CD14-positive monocyte (primary cell): ENCODE measurements at regions not wholly inside any gene's neighbourhood (a gene's known extent, or its start where the extent isn't known, plus 50 kb on each side); places are given as distances from the start of the nearest gene placed in this dataset.

ENCODE experiments used
- DNase-seq, 3 donors: peaks; one replicate each; pipeline ENCODE4 v3.0.0-alpha.2; 2011 to 2022
- H2AFZ ChIP-seq: 2 replicates; pipeline ENCODE4 v1.6.0; 2012; ENCODE audit warnings: mild to moderate bottlenecking, low read depth, low read length, inconsistent platforms; ENCODE audit not compliant: insufficient read depth, poor library complexity, severe bottlenecking
- H3K27ac ChIP-seq, 2 donors: 1 replicate in 1 of 2; 2 replicates in 1 of 2; pipeline ENCODE4 v1.5.1; 2012 to 2013; ENCODE audit warnings: low read length in 2 of 2, control low read depth in 1 of 2, inconsistent platforms in 1 of 2, low read depth in 1 of 2, mild to moderate bottlenecking in 1 of 2
- H3K27me3 ChIP-seq, 2 donors: one replicate each; pipeline versions ENCODE4 v1.6.0 to v1.6.1; 2011 to 2013; ENCODE audit warnings: low read length in 2 of 2; ENCODE audit not compliant: control insufficient read depth in 2 of 2, insufficient read depth in 2 of 2
- H3K36me3 ChIP-seq, 2 donors: replicated peaks in 1 of 2; 1 replicate in 1 of 2; 2 replicates in 1 of 2; pipeline versions ENCODE4 v1.5.1 to v1.6.1; 2012 to 2013; ENCODE audit warnings: low read length in 2 of 2, control low read depth in 1 of 2, inconsistent platforms in 1 of 2, mild to moderate bottlenecking in 1 of 2; ENCODE audit not compliant: insufficient read depth in 2 of 2, control insufficient read depth in 1 of 2
- H3K4me1 ChIP-seq, 2 donors: 1 replicate in 1 of 2; 2 replicates in 1 of 2; pipeline versions ENCODE4 v1.5.1 to v1.6.1; 2012 to 2013; ENCODE audit warnings: low read length in 2 of 2, control low read depth in 1 of 2, inconsistent platforms in 1 of 2, mild to moderate bottlenecking in 1 of 2, moderate library complexity in 1 of 2; ENCODE audit not compliant: insufficient read depth in 2 of 2, control insufficient read depth in 1 of 2
- H3K4me2 ChIP-seq: replicated peaks from 2 replicates; pipeline ENCODE3; 2012; ENCODE audit warnings: low read length, moderate library complexity, mild to moderate bottlenecking; ENCODE audit not compliant: poor library complexity, severe bottlenecking; ENCODE audit errors: extremely low read depth
- H3K4me3 ChIP-seq, 3 experiments: fragments of 200-600 bp in 1 of 3; sonication (generic) in 1 of 3; replicated peaks in 1 of 3; 1 replicate in 2 of 3; 2 replicates in 1 of 3; pipeline ENCODE4 v1.5.1; 2011 to 2013; ENCODE audit warnings: low read length in 3 of 3, mild to moderate bottlenecking in 3 of 3, control low read depth in 2 of 3, low read depth in 2 of 3, inconsistent platforms in 1 of 3, moderate library complexity in 1 of 3
- H3K79me2 ChIP-seq: 2 replicates; pipeline ENCODE4 v1.6.0; 2012; ENCODE audit warnings: mild to moderate bottlenecking, control low read depth, inconsistent platforms, low read length, moderate library complexity; ENCODE audit not compliant: insufficient read depth
- H3K9ac ChIP-seq: 2 replicates; pipeline ENCODE4 v1.6.0; 2017; ENCODE audit warnings: low read length, mild to moderate bottlenecking; ENCODE audit not compliant: insufficient read depth, poor library complexity, severe bottlenecking
- H3K9me3 ChIP-seq, 2 donors: replicated peaks in 1 of 2; 1 replicate in 1 of 2; 2 replicates in 1 of 2; pipeline versions ENCODE4 v1.5.1 to v1.6.1; 2012 to 2013; ENCODE audit warnings: low read length in 2 of 2, control low read depth in 1 of 2; ENCODE audit not compliant: control insufficient read depth in 1 of 2, insufficient read depth in 1 of 2
- H4K20me1 ChIP-seq: 2 replicates; pipeline ENCODE4 v1.6.0; 2012; ENCODE audit warnings: mild to moderate bottlenecking, low read length, control low read depth, moderate library complexity; ENCODE audit not compliant: insufficient read depth
- H3K27ac Mint-ChIP-seq, 7 donors: one replicate each; pipeline ENCODE4 v1.8.0; 2020; ENCODE audit warnings: mild to moderate bottlenecking in 7 of 7, mixed read lengths in 7 of 7, moderate library complexity in 6 of 7, inconsistent platforms in 2 of 7
- H3K27me3 Mint-ChIP-seq, 3 donors: one replicate each; pipeline ENCODE4 v1.8.0; 2021 to 2022; ENCODE audit warnings: low read depth in 3 of 3, mild to moderate bottlenecking in 3 of 3, mixed read lengths in 3 of 3, moderate library complexity in 3 of 3, inconsistent platforms in 1 of 3
- H3K36me3 Mint-ChIP-seq, 2 donors: one replicate each; pipeline ENCODE4 v1.8.0; 2020; ENCODE audit warnings: mixed read lengths in 2 of 2, inconsistent platforms in 1 of 2, mild to moderate bottlenecking in 1 of 2
- H3K4me1 Mint-ChIP-seq: one replicate; pipeline ENCODE4 v1.8.0; 2020; ENCODE audit warnings: mild to moderate bottlenecking, mixed read lengths
- H3K4me3 Mint-ChIP-seq, 2 donors: one replicate each; pipeline ENCODE4 v1.8.0; 2020; ENCODE audit warnings: mild to moderate bottlenecking in 2 of 2, mixed read lengths in 2 of 2, moderate library complexity in 1 of 2
- H3K9me3 Mint-ChIP-seq, 7 donors: one replicate each; pipeline ENCODE4 v1.8.0; 2020 to 2022; ENCODE audit warnings: mixed read lengths in 7 of 7, mild to moderate bottlenecking in 6 of 7, moderate library complexity in 6 of 7, inconsistent platforms in 2 of 7
- WGBS: methylation state at CpG from one replicate; pipeline ENCODE4 v1.1.5; 2013; ENCODE audit warnings: missing lambda C conversion rate; ENCODE audit not compliant: insufficient coverage; 5-methylcytosine and 5-hydroxymethylcytosine counted together
- intact Hi-C, 2 donors: fragments of 100-400 bp; cut with micrococcal nuclease; formaldehyde crosslinking; loops; one replicate each; pipeline versions ENCODE4 v1.15.0 to v1.15.1; 2023
- TF ChIP-seq, protein P1 (sequence below): fragments of 200-600 bp; IDR thresholded peaks from one replicate; pipeline ENCODE4 v1.8.0; 2022; ENCODE audit warnings: antibody characterized with exemption, mild to moderate bottlenecking

DNA sequence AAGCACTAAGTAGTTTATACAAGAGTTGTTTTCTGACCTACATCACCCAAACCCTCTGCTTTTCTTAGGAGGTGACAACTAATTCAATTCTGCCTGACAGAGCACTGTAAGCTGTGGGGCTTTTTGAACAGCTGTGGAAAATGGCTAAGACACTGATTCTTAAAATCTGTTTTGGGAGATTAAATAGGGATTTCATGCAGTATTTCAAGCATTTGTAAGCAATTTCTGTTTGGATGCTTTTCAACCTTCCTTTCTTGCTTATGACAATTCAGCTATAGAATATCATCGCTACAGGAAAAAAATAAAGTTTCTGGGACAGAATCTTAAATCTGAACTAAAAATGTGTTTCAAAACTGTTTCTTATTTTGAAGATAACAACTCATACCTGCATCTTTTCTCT lies 459.5 kb downstream of the RAPGEF2 start:
- no peaks in the 10 kb centered on the region for H3K36me3 ChIP-seq
- no peaks in the 10 kb centered on the region for H3K27me3 ChIP-seq
- H3K9ac ChIP-seq: no peak overlapping the region
- Mint-ChIP-seq H3K4me1 (no peaks in the 10 kb centered on the region), H3K9me3 (peaks cover 0 to 15% (median 5%) of the 10 kb centered on the region in 7 donors), H3K27ac (no peak overlapping the region), H3K27me3 (no peaks in the 10 kb centered on the region), H3K36me3 (no peaks in the 10 kb centered on the region), H3K4me3 (no peak overlapping the region)
- no peaks in the 10 kb centered on the region for H3K4me1 ChIP-seq
- H3K4me3 ChIP-seq: no peak overlapping the region
- peaks cover 6 to 13% of the 10 kb centered on the region in 2 donors for H3K9me3 ChIP-seq
- no peak overlapping the region for H2AFZ ChIP-seq
- no peak overlapping the region for H3K27ac ChIP-seq
- DNase-seq: no peak
- no CpG with 5 or more reads among the region's 1 CpG for WGBS
- no peaks in the 10 kb centered on the region for H3K79me2 ChIP-seq
- H4K20me1 ChIP-seq: no peaks in the 10 kb centered on the region
- H3K4me2 ChIP-seq: no peak overlapping the region
- intact Hi-C loops: no loop called here
- TF ChIP-seq, protein P1, sequence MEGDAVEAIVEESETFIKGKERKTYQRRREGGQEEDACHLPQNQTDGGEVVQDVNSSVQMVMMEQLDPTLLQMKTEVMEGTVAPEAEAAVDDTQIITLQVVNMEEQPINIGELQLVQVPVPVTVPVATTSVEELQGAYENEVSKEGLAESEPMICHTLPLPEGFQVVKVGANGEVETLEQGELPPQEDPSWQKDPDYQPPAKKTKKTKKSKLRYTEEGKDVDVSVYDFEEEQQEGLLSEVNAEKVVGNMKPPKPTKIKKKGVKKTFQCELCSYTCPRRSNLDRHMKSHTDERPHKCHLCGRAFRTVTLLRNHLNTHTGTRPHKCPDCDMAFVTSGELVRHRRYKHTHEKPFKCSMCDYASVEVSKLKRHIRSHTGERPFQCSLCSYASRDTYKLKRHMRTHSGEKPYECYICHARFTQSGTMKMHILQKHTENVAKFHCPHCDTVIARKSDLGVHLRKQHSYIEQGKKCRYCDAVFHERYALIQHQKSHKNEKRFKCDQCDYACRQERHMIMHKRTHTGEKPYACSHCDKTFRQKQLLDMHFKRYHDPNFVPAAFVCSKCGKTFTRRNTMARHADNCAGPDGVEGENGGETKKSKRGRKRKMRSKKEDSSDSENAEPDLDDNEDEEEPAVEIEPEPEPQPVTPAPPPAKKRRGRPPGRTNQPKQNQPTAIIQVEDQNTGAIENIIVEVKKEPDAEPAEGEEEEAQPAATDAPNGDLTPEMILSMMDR: no peak

DNA sequence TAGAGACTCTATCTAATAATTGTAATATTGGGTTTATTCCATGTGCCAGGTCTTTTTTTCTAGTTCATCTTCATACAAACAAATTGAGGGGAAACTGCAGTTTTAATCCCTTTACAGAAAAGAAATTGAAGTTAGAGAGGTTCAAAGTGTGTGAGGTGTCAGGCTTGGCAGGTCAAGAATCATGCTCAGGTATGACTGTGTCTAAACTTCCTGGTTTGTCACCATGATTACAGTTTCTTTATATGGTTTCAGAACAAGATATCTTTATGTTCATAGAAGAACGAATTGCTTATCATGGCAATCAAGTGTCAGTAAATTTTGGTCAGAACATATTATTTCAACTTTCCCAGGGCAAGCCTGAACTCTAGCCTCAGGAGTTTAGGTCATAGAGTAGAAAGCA lies 460.4 kb downstream of the RAPGEF2 start:
- H3K9me3 ChIP-seq: peaks cover 6 to 13% of the 10 kb centered on the region in 2 donors
- H3K4me1 ChIP-seq: no peaks in the 10 kb centered on the region
- Mint-ChIP-seq H3K9me3 (peaks cover 0 to 14% (median 9%) of the 10 kb centered on the region in 7 donors), H3K4me1 (no peaks in the 10 kb centered on the region), H3K36me3 (no peaks in the 10 kb centered on the region), H3K4me3 (no peak overlapping the region), H3K27me3 (no peaks in the 10 kb centered on the region), H3K27ac (no peak overlapping the region)
- no peaks in the 10 kb centered on the region for H3K36me3 ChIP-seq
- TF ChIP-seq, protein P1: no peak
- no peaks in the 10 kb centered on the region for H3K27me3 ChIP-seq
- H3K9ac ChIP-seq: no peak overlapping the region
- H3K4me2 ChIP-seq: no peak overlapping the region
- WGBS: no CpG with 5 or more reads among the region's 1 CpG
- intact Hi-C loops: no loop called here
- H3K79me2 ChIP-seq: no peaks in the 10 kb centered on the region
- H3K4me3 ChIP-seq: no peak overlapping the region
- H4K20me1 ChIP-seq: no peaks in the 10 kb centered on the region
- DNase-seq: no peak
- no peak overlapping the region for H2AFZ ChIP-seq
- no peak overlapping the region for H3K27ac ChIP-seq
